EL (cell line): ENCODE measurements at regions not wholly inside any gene's neighbourhood (a gene's known extent, or its start where the extent isn't known, plus 50 kb on each side); places are given as distances from the start of the nearest gene placed in this dataset.

Experiments used
- DNase-seq: peaks from one replicate; pipeline ENCODE4 v3.0.0-alpha.2; 2016

- no peak for DNase-seq
Observed at GRCh38 chr13:48892688-48893075, 83.0 kb upstream of the FNDC3A start.

GRCh38 chr13:48896312-48896711 lies 79.4 kb upstream of the FNDC3A start:
- peak; percentile 56 for DNase-seq

GRCh38 chr13:48901781-48902180 lies 73.9 kb upstream of the FNDC3A start:
- DNase-seq, result no peak

GRCh38 chr13:48902368-48902767 lies 73.3 kb upstream of the FNDC3A start:
- DNase-seq, result peak; percentile 4

GRCh38 chr13:48904668-48905290 lies 70.9 kb upstream of the FNDC3A start:
- DNase-seq, result no peak

GRCh38 chr13:48906200-48906599 lies 69.5 kb upstream of the FNDC3A start:
- no peak for DNase-seq

GRCh38 chr13:48908381-48909055 lies 67.2 kb upstream of the FNDC3A start:
- DNase-seq, result peak; percentile 17

- no peak for DNase-seq
Observed at GRCh38 chr13:48909056-48909389, 66.7 kb upstream of the FNDC3A start.

GRCh38 chr13:48910686-48911085 lies 65.0 kb upstream of the FNDC3A start:
- no peak for DNase-seq

- no peak for DNase-seq
Observed at GRCh38 chr13:48919751-48920150, 56.0 kb upstream of the FNDC3A start.

- no peak for DNase-seq
Observed at GRCh38 chr13:48920730-48921129, 55.0 kb upstream of the FNDC3A start.

GRCh38 chr13:48923376-48923775 lies 52.3 kb upstream of the FNDC3A start:
- no peak for DNase-seq

GRCh38 chr13:48925001-48925400 lies 50.7 kb upstream of the FNDC3A start:
- DNase-seq, result no peak
